Liver (tissue), 8 donors: ENCODE measurements at regions not wholly inside any gene's neighbourhood (a gene's known extent, or its start where the extent isn't known, plus 50 kb on each side); places are given as distances from the start of the nearest gene placed in this dataset.
A peak's percentile ranks its signal among the peaks of the same experiment; 100 is the strongest.

ENCODE experiments used
- DNase-seq: peaks from one replicate; pipeline ENCODE4 v3.0.0-alpha.2; 2017; ENCODE audit warnings: low spot score
- H3K27ac ChIP-seq, 2 donors: one replicate each; pipeline ENCODE4 v1.7.0; 2013; ENCODE audit warnings: inconsistent platforms in 2 of 2, low read length in 2 of 2, control low read depth in 1 of 2, low read depth in 1 of 2, mild to moderate bottlenecking in 1 of 2
- H3K27me3 ChIP-seq, 4 donors: one replicate each; pipeline versions ENCODE4 v1.6.1 to v1.7.0; 2013; ENCODE audit warnings: low read length in 3 of 4, inconsistent platforms in 1 of 4, mild to moderate bottlenecking in 1 of 4, moderate library complexity in 1 of 4; ENCODE audit not compliant: control insufficient read depth in 4 of 4, insufficient read depth in 4 of 4
- H3K36me3 ChIP-seq, 4 donors: one replicate each; pipeline versions ENCODE4 v1.6.1 to v1.7.0; 2013; ENCODE audit warnings: low read length in 3 of 4, mild to moderate bottlenecking in 3 of 4, low read depth in 1 of 4, moderate library complexity in 1 of 4; ENCODE audit not compliant: control insufficient read depth in 4 of 4, insufficient read depth in 3 of 4
- H3K4me1 ChIP-seq, 4 donors: one replicate each; pipeline versions ENCODE4 v1.6.1 to v1.7.0; 2013; ENCODE audit warnings: low read length in 3 of 4, mild to moderate bottlenecking in 3 of 4, moderate library complexity in 1 of 4; ENCODE audit not compliant: control insufficient read depth in 4 of 4, insufficient read depth in 4 of 4
- H3K4me3 ChIP-seq, 3 donors: one replicate each; pipeline versions ENCODE4 v1.6.1 to v1.7.0; 2013; ENCODE audit warnings: low read length in 3 of 3, control low read depth in 1 of 3, low read depth in 1 of 3, mild to moderate bottlenecking in 1 of 3
- H3K9ac ChIP-seq, 2 donors: one replicate each; pipeline ENCODE4 v1.7.0; 2013; ENCODE audit warnings: low read length in 2 of 2, mild to moderate bottlenecking in 2 of 2, moderate library complexity in 2 of 2, control low read depth in 1 of 2, low read depth in 1 of 2
- H3K9me3 ChIP-seq, 4 donors: one replicate each; pipeline versions ENCODE4 v1.6.1 to v1.7.0; 2013; ENCODE audit warnings: low read length in 3 of 4; ENCODE audit not compliant: control insufficient read depth in 4 of 4
- EGR1 ChIP-seq, 2 donors: IDR thresholded peaks; 2 replicates each; pipeline ENCODE4 v1.6.1; 2016 to 2018; ENCODE audit warnings: antibody characterized with exemption in 2 of 2, low read depth in 2 of 2
- FOXA1 ChIP-seq: IDR thresholded peaks from 2 replicates; pipeline ENCODE4 v1.6.1; 2016; ENCODE audit warnings: antibody characterized with exemption
- FOXA2 ChIP-seq: IDR thresholded peaks from 2 replicates; pipeline ENCODE4 v1.6.1; 2016; ENCODE audit warnings: antibody characterized with exemption
- GABPA ChIP-seq, 2 donors: IDR thresholded peaks in 1 of 2; conservative IDR thresholded peaks in 1 of 2; 2 replicates each; pipeline ENCODE4 v1.6.1; 2016; ENCODE audit warnings: antibody characterized with exemption in 2 of 2, mild to moderate bottlenecking in 1 of 2, moderate library complexity in 1 of 2
- HNF4A ChIP-seq, 2 donors: conservative IDR thresholded peaks; 2 replicates each; pipeline ENCODE4 v1.6.1; 2016; ENCODE audit warnings: antibody characterized with exemption in 2 of 2, mild to moderate bottlenecking in 2 of 2
- HNF4G ChIP-seq: IDR thresholded peaks from 2 replicates; pipeline ENCODE4 v1.6.1; 2016; ENCODE audit warnings: antibody characterized with exemption
- JUND ChIP-seq, 2 donors: IDR thresholded peaks; 2 replicates each; pipeline ENCODE4 v1.6.1; 2016; ENCODE audit warnings: antibody characterized with exemption in 2 of 2
- NR2F2 ChIP-seq: IDR thresholded peaks from 2 replicates; pipeline ENCODE4 v1.6.1; 2016; ENCODE audit warnings: antibody characterized with exemption
- RAD21 ChIP-seq, 2 donors: IDR thresholded peaks; 2 replicates each; pipeline ENCODE4 v1.6.1; 2016; ENCODE audit warnings: antibody characterized with exemption in 2 of 2, mild to moderate bottlenecking in 2 of 2
- RXRA ChIP-seq, 2 donors: IDR thresholded peaks; 2 replicates each; pipeline ENCODE4 v1.6.1; 2017 to 2018; ENCODE audit warnings: antibody characterized with exemption in 2 of 2, mild to moderate bottlenecking in 1 of 2
- SP1 ChIP-seq: IDR thresholded peaks from 2 replicates; pipeline ENCODE4 v1.6.1; 2018; ENCODE audit warnings: antibody characterized with exemption, mild to moderate bottlenecking
- TAF1 ChIP-seq: conservative IDR thresholded peaks from 2 replicates; pipeline ENCODE4 v1.6.1; 2016; ENCODE audit warnings: antibody characterized with exemption, mild to moderate bottlenecking
- WGBS: extraction: QIAGEN DNeasy Blood & Tissue Kit; methylation state at CpG from one replicate; pipeline ENCODE4 v1.1.7; 2013; 5-methylcytosine and 5-hydroxymethylcytosine counted together
- TF ChIP-seq, protein P1 (sequence below): fragments of 150-350 bp; IDR thresholded peaks from 2 replicates; pipeline ENCODE4 v1.5.1; 2017; ENCODE audit warnings: improper control_type of control experiment, low read depth, low read length; ENCODE audit not compliant: missing input control
- TF ChIP-seq, protein P2 (sequence below): IDR thresholded peaks from 2 replicates; pipeline ENCODE4 v1.6.1; 2016; ENCODE audit warnings: antibody characterized with exemption
- TF ChIP-seq, protein P3 (sequence below): IDR thresholded peaks from 2 replicates; pipeline ENCODE4 v1.6.1; 2016; ENCODE audit warnings: antibody characterized with exemption
- TF ChIP-seq, protein P4 (sequence below): IDR thresholded peaks from 2 replicates; pipeline ENCODE4 v1.6.1; 2016; ENCODE audit warnings: antibody characterized with exemption
- TF ChIP-seq, protein P5 (sequence below): IDR thresholded peaks from 2 replicates; pipeline ENCODE4 v1.6.1; 2016; ENCODE audit warnings: antibody characterized with exemption, mild to moderate bottlenecking
- donor health status: healthy.
- donor health status: healthy.
- donor health status: healthy.
- donor health status: healthy.
- donor health status: healthy.

DNA sequence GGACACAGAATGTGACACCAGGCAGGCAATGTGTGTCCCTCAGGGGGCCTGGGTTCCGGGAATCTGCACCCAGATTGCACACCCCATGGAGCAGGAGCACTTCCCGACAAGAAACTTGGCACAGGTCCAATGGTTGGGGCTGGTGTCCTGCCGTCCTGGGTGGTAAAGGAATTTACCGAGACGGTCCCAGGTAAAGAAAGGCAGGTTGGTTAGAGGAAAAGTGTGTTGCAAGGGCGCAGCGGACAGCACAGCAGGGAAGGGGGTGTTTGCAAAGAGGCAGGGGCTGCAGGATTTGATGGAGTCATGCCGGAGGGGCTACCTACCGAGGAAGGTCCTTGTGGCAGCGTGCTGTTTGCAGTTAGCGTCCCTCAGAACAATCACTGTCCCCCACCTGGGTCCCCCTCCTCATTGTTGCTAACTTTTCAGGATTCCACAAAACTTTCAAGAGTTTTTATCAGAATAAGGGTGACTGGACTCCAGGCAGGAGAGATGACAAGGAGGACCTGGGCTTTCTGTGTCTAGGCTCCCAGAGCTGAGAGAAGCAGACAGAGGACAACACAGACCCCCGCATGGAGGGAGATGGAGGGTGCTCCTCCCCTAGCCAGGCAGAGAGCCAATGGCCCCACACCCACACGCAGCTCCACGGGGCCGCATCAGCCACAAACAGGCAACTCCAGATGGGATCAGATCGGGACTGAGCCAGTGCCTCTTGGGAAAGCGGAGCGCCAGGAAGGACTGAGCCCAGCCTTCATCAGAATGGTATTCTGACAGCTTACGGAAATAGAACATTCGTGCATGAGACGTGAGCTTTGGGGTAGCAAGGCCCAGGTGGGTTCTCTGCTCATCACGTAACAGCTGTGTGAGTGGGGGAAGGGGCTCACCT, 1423.9 kb downstream of the BRD1 start:
- Histone ChIP-seq H3K4me1 (no peaks in the 10 kb centered on the region), H3K36me3 (no peaks in the 10 kb centered on the region), H3K9ac (no peak overlapping the region), H3K27ac (no peak overlapping the region), H3K4me3 (no peak overlapping the region), H3K9me3 (peaks cover 0 to 4% (median 0%) of the 10 kb centered on the region in 4 donors), H3K27me3 (peaks cover 0 to 6% (median 0%) of the 10 kb centered on the region in 4 donors)
- DNase-seq, result peak; percentile 27
- WGBS, result 77% methylated on average over 22 of the region's 22 CpGs
- no peak for TF ChIP-seq NR2F2
- TF ChIP-seq, protein P1, sequence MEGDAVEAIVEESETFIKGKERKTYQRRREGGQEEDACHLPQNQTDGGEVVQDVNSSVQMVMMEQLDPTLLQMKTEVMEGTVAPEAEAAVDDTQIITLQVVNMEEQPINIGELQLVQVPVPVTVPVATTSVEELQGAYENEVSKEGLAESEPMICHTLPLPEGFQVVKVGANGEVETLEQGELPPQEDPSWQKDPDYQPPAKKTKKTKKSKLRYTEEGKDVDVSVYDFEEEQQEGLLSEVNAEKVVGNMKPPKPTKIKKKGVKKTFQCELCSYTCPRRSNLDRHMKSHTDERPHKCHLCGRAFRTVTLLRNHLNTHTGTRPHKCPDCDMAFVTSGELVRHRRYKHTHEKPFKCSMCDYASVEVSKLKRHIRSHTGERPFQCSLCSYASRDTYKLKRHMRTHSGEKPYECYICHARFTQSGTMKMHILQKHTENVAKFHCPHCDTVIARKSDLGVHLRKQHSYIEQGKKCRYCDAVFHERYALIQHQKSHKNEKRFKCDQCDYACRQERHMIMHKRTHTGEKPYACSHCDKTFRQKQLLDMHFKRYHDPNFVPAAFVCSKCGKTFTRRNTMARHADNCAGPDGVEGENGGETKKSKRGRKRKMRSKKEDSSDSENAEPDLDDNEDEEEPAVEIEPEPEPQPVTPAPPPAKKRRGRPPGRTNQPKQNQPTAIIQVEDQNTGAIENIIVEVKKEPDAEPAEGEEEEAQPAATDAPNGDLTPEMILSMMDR, result no peak
- TF ChIP-seq RAD21 (IDR thresholded peaks at IDR 0.05), result no peak
- TF ChIP-seq, protein P2, sequence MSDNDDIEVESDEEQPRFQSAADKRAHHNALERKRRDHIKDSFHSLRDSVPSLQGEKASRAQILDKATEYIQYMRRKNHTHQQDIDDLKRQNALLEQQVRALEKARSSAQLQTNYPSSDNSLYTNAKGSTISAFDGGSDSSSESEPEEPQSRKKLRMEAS, result no peak
- no peak for TF ChIP-seq TAF1
- TF ChIP-seq, protein P3, sequence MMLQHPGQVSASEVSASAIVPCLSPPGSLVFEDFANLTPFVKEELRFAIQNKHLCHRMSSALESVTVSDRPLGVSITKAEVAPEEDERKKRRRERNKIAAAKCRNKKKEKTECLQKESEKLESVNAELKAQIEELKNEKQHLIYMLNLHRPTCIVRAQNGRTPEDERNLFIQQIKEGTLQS, result no peak
- no peak for TF ChIP-seq EGR1 (IDR thresholded peaks at IDR 0.05; ENCODE audit: low read depth in 2 of 2)
- TF ChIP-seq FOXA2, result no peak
- TF ChIP-seq JUND (IDR thresholded peaks at IDR 0.05), result no peak
- TF ChIP-seq, protein P4, sequence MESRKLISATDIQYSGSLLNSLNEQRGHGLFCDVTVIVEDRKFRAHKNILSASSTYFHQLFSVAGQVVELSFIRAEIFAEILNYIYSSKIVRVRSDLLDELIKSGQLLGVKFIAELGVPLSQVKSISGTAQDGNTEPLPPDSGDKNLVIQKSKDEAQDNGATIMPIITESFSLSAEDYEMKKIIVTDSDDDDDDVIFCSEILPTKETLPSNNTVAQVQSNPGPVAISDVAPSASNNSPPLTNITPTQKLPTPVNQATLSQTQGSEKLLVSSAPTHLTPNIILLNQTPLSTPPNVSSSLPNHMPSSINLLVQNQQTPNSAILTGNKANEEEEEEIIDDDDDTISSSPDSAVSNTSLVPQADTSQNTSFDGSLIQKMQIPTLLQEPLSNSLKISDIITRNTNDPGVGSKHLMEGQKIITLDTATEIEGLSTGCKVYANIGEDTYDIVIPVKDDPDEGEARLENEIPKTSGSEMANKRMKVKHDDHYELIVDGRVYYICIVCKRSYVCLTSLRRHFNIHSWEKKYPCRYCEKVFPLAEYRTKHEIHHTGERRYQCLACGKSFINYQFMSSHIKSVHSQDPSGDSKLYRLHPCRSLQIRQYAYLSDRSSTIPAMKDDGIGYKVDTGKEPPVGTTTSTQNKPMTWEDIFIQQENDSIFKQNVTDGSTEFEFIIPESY, result no peak
- no peak for TF ChIP-seq GABPA (IDR thresholded peaks at IDR 0.05 in 1 of 2, conservative IDR thresholded peaks at IDR 0.05 in 1 of 2)
- TF ChIP-seq SP1, result no peak
- TF ChIP-seq HNF4G, result no peak
- no peak for TF ChIP-seq HNF4A (conservative IDR thresholded peaks at IDR 0.05)
- TF ChIP-seq RXRA (IDR thresholded peaks at IDR 0.05), result no peak
- TF ChIP-seq FOXA1, result no peak
- TF ChIP-seq, protein P5, sequence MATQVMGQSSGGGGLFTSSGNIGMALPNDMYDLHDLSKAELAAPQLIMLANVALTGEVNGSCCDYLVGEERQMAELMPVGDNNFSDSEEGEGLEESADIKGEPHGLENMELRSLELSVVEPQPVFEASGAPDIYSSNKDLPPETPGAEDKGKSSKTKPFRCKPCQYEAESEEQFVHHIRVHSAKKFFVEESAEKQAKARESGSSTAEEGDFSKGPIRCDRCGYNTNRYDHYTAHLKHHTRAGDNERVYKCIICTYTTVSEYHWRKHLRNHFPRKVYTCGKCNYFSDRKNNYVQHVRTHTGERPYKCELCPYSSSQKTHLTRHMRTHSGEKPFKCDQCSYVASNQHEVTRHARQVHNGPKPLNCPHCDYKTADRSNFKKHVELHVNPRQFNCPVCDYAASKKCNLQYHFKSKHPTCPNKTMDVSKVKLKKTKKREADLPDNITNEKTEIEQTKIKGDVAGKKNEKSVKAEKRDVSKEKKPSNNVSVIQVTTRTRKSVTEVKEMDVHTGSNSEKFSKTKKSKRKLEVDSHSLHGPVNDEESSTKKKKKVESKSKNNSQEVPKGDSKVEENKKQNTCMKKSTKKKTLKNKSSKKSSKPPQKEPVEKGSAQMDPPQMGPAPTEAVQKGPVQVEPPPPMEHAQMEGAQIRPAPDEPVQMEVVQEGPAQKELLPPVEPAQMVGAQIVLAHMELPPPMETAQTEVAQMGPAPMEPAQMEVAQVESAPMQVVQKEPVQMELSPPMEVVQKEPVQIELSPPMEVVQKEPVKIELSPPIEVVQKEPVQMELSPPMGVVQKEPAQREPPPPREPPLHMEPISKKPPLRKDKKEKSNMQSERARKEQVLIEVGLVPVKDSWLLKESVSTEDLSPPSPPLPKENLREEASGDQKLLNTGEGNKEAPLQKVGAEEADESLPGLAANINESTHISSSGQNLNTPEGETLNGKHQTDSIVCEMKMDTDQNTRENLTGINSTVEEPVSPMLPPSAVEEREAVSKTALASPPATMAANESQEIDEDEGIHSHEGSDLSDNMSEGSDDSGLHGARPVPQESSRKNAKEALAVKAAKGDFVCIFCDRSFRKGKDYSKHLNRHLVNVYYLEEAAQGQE, result no peak
